ENCODE measurements at regions not wholly inside any gene's neighbourhood (a gene's known extent, or its start where the extent isn't known, plus 50 kb on each side); places are given as distances from the start of the nearest gene placed in this dataset.

- TF ChIP-seq CTCF (IDR thresholded peaks at IDR 0.05) (no peak), POLR2A (IDR thresholded peaks at IDR 0.05) (no peak)
Measured at GRCh38 chr11:111166598-111166997, 78.9 kb upstream of the POU2AF2 start.
